C4-2B (cell line): ENCODE measurements at regions not wholly inside any gene's neighbourhood (a gene's known extent, or its start where the extent isn't known, plus 50 kb on each side); places are given as distances from the start of the nearest gene placed in this dataset.

Experiments
- CTCF ChIP-seq: fragments of 450-650 bp; conservative IDR thresholded peaks from 2 replicates; pipeline ENCODE4 v1.5.1; 2017; ENCODE audit warnings: mild to moderate bottlenecking
- ZFX ChIP-seq: fragments of 450-650 bp; IDR thresholded peaks from 2 replicates; pipeline ENCODE4 v1.6.1; 2017

- no peak for TF ChIP-seq CTCF
- no peak for TF ChIP-seq ZFX
Measured at GRCh38 chr6:86147311-86147710, 504.6 kb upstream of the SYNCRIP start.
